Fibroblast of lung (primary cell): ENCODE measurements at regions not wholly inside any gene's neighbourhood (a gene's known extent, or its start where the extent isn't known, plus 50 kb on each side); places are given as distances from the start of the nearest gene placed in this dataset.

Experiments used
- CTCF ChIP-seq, 2 donors: IDR thresholded peaks in 1 of 2; conservative IDR thresholded peaks in 1 of 2; 1 replicate in 1 of 2; 2 replicates in 1 of 2; pipeline ENCODE4 v1.5.1; 2011 to 2012; ENCODE audit warnings: low read length in 2 of 2, control low read depth in 1 of 2, inconsistent platforms in 1 of 2, low read depth in 1 of 2, mild to moderate bottlenecking in 1 of 2
- EZH2 ChIP-seq: IDR thresholded peaks from 2 replicates; pipeline ENCODE4 v1.5.1; 2012; ENCODE audit warnings: low read length, control low read depth, mild to moderate bottlenecking; ENCODE audit errors: missing control alignments

DNA sequence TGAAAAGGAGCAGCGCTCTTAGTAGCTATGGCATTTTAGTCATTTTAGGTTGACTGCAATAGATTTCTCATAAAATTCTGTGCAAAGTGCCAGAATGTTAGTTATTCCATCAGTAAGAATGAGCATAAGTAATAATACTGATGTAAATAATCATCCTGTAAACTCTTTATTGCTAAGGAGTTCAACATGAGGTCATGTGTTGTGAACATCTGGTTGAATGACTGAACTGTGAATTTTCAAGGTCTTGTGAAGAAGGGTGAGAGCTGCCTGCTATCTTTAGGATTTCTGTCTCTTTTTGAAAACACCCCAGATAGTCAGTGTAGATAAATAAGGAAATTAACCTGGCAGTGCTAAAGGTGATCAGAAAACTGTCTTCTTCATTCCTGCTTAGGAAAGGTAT lies 333.4 kb upstream of the TBC1D5 start:
- no peak for TF ChIP-seq CTCF (conservative IDR thresholded peaks at IDR 0.05 in 1 of 2, IDR thresholded peaks at IDR 0.05 in 1 of 2; ENCODE audit: low read depth in 1 of 2, low read length in 2 of 2)
- no peak for TF ChIP-seq EZH2
